IPS-NIHi7 (cell line): ENCODE measurements at regions not wholly inside any gene's neighbourhood (a gene's known extent, or its start where the extent isn't known, plus 50 kb on each side); places are given as distances from the start of the nearest gene placed in this dataset.

Source experiments
- DNase-seq: peaks from one replicate; pipeline ENCODE4 v3.0.0; 2012; ENCODE audit warnings: mixed read lengths; ENCODE audit errors: extremely low spot score

DNA sequence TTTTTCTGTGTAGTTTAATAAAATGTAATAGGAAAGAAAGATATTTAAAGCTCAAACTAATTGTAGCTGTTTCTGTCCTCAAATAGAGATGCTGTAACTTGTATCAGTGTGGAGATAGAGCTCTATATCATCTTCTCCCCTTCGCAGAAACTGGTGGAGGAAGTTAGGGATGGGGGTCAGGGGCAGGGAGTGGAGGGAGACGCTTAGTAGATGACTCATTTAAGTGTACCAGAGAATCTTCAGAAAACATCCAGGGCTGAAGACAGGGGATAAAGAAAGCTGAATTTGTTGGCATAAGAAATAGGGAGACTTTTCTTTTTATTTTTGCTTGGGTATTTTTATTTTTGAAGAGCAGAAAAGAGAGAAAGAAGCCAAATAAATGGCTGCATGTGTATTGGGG is 282.6 kb upstream of the DPYD start:
- peak; percentile 13 for DNase-seq

GRCh38 chr1:98201666-98202081 is 280.8 kb upstream of the DPYD start:
- no peak for DNase-seq

- no peak for DNase-seq
Observed at GRCh38 chr1:98197356-98197755, 276.5 kb upstream of the DPYD start.

DNA sequence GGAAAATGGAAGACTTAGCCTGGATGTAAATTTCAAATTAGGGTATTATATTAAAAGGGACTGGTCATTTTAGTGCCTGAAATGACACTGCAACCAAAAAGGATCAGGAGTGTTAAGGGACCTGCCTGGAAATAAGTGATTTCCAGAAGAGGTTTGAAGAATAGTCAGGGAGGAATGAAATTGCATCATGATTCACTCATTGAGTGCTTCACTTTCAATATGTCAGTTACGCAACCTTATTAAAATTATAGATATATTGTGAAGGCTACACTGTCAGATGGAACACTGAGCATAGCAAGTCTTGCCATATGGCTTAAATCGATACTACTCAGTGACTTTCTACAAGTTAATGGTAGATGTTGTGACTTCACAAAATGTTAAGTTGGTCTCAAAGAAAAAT is 275.2 kb upstream of the DPYD start:
- no peak for DNase-seq

DNA sequence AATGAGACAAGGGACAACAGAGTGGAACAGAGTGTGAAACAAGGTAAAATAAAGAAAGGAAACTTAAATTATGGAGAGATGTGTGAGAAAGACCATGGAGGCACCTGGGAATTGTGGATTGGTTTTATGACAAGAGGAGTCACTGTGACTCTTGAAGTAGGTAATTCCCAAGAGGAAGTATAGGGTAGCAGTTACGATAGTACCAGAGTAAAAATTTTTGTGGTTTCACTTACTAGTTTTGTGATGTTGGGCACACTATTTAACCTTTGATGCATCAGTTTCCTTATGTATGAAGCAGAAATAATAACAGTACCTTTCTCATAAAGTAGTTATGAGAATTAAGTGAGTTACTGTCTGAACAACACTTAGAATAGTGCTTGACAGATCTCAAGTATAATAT is 267.9 kb upstream of the DPYD start:
- no peak for DNase-seq

DNA sequence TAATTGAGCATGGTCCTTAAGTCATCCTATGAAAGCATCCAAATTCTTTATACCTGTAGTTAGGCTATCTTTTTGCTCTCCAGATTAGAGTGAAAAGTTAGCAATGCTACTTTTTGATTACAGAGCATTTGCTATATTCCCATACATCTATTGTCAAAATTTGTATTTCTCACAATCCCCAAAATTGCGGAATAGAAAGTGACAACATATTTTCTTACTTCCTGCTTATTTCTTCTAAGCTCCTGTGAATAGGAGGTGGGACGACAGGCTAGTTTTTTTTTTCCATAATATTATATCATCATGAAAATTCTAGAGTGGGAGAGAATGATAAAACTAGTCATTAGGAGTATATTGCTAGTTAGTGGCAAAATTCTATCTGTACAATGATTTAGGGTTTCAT is 264.0 kb upstream of the DPYD start:
- DNase-seq, result no peak

DNA sequence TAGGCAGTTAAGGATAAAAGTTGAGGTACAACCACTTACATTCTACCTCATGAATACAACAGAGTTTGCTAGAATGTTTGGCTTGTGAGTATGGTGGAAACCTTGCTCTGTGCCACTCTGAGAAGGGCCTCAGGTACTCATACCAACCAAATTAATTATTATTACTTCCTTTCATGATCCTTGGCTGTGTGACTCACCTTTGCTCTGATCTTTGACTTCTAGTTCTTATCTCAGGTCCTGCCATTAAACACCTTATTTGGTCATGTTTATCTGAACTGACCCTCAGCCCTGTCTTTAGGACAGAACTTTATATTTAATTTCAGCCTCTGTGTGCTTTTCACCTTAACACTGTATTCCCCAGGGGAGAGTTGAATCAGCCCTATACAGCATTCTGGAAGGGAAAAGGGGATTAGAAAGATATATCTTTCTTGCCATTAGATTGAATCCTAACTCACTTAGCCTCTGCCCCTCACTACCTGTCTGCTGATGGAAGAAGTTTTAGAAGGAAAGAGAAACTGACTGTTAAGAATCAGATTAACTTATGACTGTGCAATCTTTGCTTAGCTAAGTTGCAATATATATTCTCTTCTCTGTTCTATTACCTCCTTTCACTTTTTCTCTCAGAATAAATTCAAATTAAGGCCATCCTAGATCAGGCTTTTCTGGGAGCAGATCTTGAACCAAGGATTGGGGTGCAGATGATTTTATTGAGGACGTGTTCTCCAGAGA is 260.4 kb upstream of the DPYD start:
- DNase-seq, result no peak

- no peak for DNase-seq
Observed at GRCh38 chr1:98179151-98179773, 258.4 kb upstream of the DPYD start.

DNA sequence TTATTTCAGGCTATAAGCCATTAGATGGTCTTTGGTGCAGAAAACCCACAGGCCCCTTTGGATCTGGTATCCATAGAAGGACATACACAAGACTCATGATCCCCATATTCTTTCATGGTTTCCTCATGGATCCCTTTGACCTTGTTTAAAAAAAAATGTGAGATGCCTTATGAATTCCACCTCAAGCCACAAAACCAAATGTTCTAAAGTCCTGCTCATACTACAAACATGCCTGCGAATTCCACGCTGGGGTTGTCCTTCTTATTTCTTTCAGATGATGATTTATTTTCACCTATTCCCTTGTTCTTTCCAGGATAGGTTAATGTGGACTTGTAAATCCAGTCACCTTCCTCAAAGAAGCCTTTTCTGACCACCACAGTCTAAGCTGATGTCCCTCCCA is 256.9 kb upstream of the DPYD start:
- DNase-seq, result no peak

DNA sequence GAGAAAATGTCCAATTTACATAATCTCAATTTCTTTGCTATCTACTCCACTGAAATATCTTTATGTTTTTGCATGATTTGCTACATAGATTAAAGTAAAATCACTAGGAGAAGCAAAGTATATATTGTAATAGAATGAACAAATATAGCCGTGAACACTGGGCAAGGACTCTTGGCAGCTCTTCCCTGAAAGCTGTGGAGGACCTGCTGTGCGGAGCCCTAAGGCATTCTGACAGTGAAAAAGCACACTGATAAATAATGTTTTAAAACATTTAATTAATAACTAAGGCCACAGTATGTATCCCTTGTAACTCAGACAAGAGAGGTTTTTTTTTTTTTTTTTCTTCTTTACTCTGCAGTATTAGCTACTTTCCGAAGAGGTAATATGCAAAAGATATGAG is 256.1 kb upstream of the DPYD start:
- DNase-seq, result no peak

DNA sequence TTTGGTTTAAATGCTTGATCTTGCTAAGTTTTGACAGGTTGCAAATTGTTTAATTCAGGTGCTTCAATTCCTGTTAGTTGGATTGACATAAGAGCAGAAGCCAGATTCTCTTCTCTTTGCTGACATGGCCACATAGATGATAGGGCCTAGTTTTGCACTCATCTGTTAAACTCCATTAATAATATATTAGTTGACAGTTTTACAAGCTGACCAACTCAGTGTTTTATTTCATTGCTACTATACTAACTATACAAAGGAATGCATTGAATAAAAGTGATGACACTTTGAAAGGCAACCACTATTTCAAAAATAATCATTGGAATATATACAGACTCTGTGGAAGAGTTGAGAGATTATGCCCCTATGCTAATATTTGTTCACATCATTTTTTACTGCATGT is 255.6 kb upstream of the DPYD start:
- DNase-seq, result no peak

DNA sequence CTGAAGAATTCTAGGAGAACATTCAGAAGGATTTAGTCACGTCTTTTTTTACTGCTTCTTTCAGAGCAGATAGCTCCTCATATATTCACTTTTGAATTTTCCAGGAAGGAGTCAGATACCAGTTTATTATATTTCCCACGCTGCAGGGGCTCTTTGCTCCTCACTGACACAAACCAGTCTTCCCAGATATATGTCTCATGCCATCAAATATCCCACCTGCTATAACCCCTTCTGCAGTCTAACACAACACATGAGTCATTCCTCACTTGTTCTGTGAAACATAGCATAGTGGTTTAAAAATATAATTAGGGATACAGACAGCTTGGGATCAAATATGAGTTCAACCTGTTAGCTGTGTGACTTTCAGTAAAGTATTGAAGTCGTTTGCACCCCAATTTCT is 251.7 kb upstream of the DPYD start:
- no peak for DNase-seq

- DNase-seq, result no peak
Observed at GRCh38 chr1:98172022-98172421, 251.2 kb upstream of the DPYD start.

- DNase-seq, result no peak
Observed at GRCh38 chr1:98164509-98164908, 243.7 kb upstream of the DPYD start.

DNA sequence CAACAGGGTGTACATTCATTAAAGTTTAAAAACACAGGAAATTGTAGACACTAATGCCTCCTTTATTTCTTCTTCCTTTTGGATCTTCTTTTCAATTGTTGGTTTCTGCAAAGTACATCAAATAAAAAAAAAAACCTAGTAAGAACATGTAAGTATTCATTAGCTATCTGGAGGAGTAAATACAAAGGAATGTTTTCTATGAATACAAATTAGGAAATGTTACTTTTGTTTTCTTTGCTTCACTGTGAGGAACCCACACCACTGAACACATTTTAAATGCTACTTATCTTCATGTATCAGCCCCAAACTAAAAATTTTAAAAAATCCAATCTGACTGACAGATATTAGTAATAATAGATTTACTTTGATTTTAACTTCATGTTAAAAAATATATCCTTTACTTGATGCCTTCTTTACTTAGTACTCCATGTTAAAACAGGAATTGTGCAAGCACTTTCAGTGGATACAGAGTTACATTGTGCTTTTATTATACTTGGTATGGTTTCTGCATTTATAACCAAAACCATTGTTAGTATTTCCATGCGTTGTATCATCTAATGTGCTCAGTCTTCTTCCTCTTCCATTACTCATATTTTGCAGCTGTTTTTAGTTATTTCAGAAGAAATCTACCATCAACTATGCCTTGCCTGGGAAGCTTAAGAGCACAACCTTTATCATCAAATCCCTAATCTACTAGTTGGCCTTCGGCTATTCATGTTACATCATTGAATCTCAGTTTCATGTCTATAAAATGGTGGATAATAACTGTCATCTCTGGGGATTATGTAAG is 236.9 kb upstream of the DPYD start:
- no peak for DNase-seq

GRCh38 chr1:98147280-98147679 is 226.4 kb upstream of the DPYD start:
- no peak for DNase-seq

- no peak for DNase-seq
Observed at GRCh38 chr1:98145655-98146054, 224.8 kb upstream of the DPYD start.

- DNase-seq, result no peak
Observed at GRCh38 chr1:98143403-98143802, 222.6 kb upstream of the DPYD start.

GRCh38 chr1:98133131-98133530 is 212.3 kb upstream of the DPYD start:
- DNase-seq, result no peak

- no peak for DNase-seq
Observed at GRCh38 chr1:98130408-98130807, 209.6 kb upstream of the DPYD start.

GRCh38 chr1:98129491-98129890 is 208.7 kb upstream of the DPYD start:
- DNase-seq, result no peak

DNA sequence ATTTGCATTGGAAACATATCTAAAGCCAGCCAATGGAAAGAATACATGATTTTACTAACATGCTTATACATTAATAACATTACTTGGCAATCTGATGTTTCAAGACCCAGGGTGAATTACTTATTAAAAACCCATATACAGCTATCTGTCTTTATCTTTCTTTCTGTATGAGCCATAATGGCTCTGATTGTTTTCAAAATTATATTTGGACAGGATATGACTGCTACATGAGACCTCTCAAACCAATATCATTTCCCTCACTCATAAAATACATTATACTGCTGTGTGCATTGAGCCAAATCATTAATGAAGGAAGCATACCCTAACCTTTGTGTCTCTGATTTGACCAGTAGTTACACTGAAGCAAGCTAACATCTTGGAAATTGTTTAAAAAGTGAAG is 205.9 kb upstream of the DPYD start:
- DNase-seq, result no peak

DNA sequence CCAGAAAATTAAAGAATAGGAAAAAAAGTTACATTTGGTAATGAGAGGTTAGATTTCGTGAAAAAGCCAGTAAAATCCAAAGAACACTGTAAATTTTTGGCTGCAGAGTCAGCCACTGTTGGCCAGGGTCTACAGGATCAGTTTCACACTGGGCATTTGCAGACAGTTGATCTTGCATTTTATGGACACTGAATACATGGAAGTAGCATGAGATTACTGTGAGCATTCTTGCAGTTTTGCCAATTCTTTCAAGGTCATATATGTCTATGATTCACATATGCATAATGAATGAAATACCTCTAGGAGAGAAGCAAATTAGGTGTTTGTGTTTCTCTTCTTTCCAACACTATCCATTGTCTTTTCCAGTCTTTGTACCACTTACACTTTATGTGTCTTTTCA is 200.8 kb upstream of the DPYD start:
- no peak for DNase-seq
